Upper lobe of left lung (tissue), 6 donors: ENCODE measurements at regions not wholly inside any gene's neighbourhood (a gene's known extent, or its start where the extent isn't known, plus 50 kb on each side); places are given as distances from the start of the nearest gene placed in this dataset.

Experiments
- ATAC-seq, 2 donors: fragments of 200-7000 bp; cut with Tn5 transposase; one replicate each; pipeline ENCODE4 v1.9.1; 2022; ENCODE audit warnings: mild to moderate bottlenecking in 2 of 2, moderate library complexity in 2 of 2; ENCODE audit not compliant: low FRiP score in 2 of 2
- DNase-seq, 2 donors: peaks; one replicate each; pipeline ENCODE4 v3.0.0-alpha.2; 2019 to 2020
- H3K27ac ChIP-seq, 4 donors: fragments of 200-600 bp; sonication (generic); one replicate each; pipeline ENCODE4 v1.5.1; 2016 to 2019
- H3K27me3 ChIP-seq, 4 donors: fragments of 200-600 bp; sonication (generic); one replicate each; pipeline ENCODE4 v1.5.1; 2017 to 2019
- H3K36me3 ChIP-seq, 4 donors: fragments of 200-600 bp; sonication (generic); one replicate each; pipeline ENCODE4 v1.5.1; 2016 to 2019
- H3K4me1 ChIP-seq, 4 donors: fragments of 200-600 bp; sonication (generic); one replicate each; pipeline ENCODE4 v1.5.1; 2018 to 2019
- H3K4me3 ChIP-seq, 4 donors: fragments of 200-600 bp; sonication (generic); one replicate each; pipeline ENCODE4 v1.5.1; 2017 to 2019; ENCODE audit warnings: mild to moderate bottlenecking in 2 of 4, moderate library complexity in 1 of 4
- H3K9me3 ChIP-seq, 4 donors: fragments of 200-600 bp; sonication (generic); one replicate each; pipeline ENCODE4 v1.5.1; 2018 to 2019
- CTCF ChIP-seq, 6 experiments: fragments of 450-650 bp in 4 of 6; fragments of 200-600 bp in 2 of 6; sonication (generic) in 2 of 6; IDR thresholded peaks; one replicate each; pipeline ENCODE4 v1.5.1; 2016 to 2019; ENCODE audit warnings: antibody characterized with exemption in 6 of 6
- EP300 ChIP-seq, 4 donors: sonication (generic); formaldehyde crosslinking; IDR thresholded peaks; one replicate each; pipeline ENCODE4 v1.5.1; 2017; ENCODE audit warnings: antibody characterized with exemption in 4 of 4, control low read depth in 2 of 4
- POLR2A ChIP-seq, 4 donors: fragments of 450-650 bp; IDR thresholded peaks; one replicate each; pipeline ENCODE4 v1.5.1; 2016 to 2017; ENCODE audit warnings: antibody characterized with exemption in 4 of 4, mild to moderate bottlenecking in 2 of 4
- POLR2AphosphoS5 ChIP-seq, 2 donors: sonication (generic); formaldehyde crosslinking; IDR thresholded peaks; one replicate each; pipeline ENCODE4 v1.5.1; 2017; ENCODE audit warnings: antibody characterized with exemption in 2 of 2
- WGBS, 2 donors: methylation state at CpG; one replicate each; pipeline ENCODE4 v1.1.5; 2017 to 2018; 5-methylcytosine and 5-hydroxymethylcytosine counted together
- donor health status: DM: no; HTN: no; CAD: no; lungs with moderate emphysema.
- donor health status: DM: no; HTN: yes; CAD: no; lungs with severe emphysema.

GRCh38 chr5:174358276-174358675 is 312.8 kb downstream of the NSG2 start:
- H3K27me3 ChIP-seq, result no peaks in the 10 kb centered on the region
- WGBS, 2 donors, result 71 to 84% methylated on average over 3 of the region's 3 CpGs
- H3K9me3 ChIP-seq, result no peaks in the 10 kb centered on the region
- no peaks in the 10 kb centered on the region for H3K36me3 ChIP-seq
- TF ChIP-seq POLR2AphosphoS5 (IDR thresholded peaks at IDR 0.05), result no peak
- no peak for TF ChIP-seq POLR2A (IDR thresholded peaks at IDR 0.05)
- no peak for TF ChIP-seq CTCF (IDR thresholded peaks at IDR 0.05)
- TF ChIP-seq EP300 (IDR thresholded peaks at IDR 0.05), result no peak
- no peak overlapping the region for H3K4me3 ChIP-seq
- ATAC-seq (no peak), DNase-seq (no peak)
- H3K4me1 ChIP-seq, result no peaks in the 10 kb centered on the region
- H3K27ac ChIP-seq, result no peak overlapping the region

- no peak for ATAC-seq
- DNase-seq, result no peak
- Histone ChIP-seq H3K27me3 (no peaks in the 10 kb centered on the region), H3K4me1 (no peaks in the 10 kb centered on the region), H3K36me3 (no peaks in the 10 kb centered on the region), H3K9me3 (no peaks in the 10 kb centered on the region), H3K4me3 (no peak overlapping the region), H3K27ac (no peak overlapping the region)
- 62 to 65% methylated on average over 4 of the region's 4 CpGs for WGBS, 2 donors
- TF ChIP-seq POLR2AphosphoS5 (IDR thresholded peaks at IDR 0.05) (no peak), POLR2A (IDR thresholded peaks at IDR 0.05) (no peak), EP300 (IDR thresholded peaks at IDR 0.05) (no peak), CTCF (IDR thresholded peaks at IDR 0.05) (no peak)
Observed at GRCh38 chr5:174359071-174359470, 313.6 kb downstream of the NSG2 start.

- ATAC-seq (no peak), DNase-seq (no peak)
- no peaks in the 10 kb centered on the region for H3K9me3 ChIP-seq
- TF ChIP-seq POLR2AphosphoS5 (IDR thresholded peaks at IDR 0.05), result no peak
- TF ChIP-seq POLR2A (IDR thresholded peaks at IDR 0.05), result no peak
- no peak for TF ChIP-seq CTCF (IDR thresholded peaks at IDR 0.05)
- no peak for TF ChIP-seq EP300 (IDR thresholded peaks at IDR 0.05)
- 67 to 100% methylated on average over 2 of the region's 2 CpGs for WGBS, 2 donors
- no peaks in the 10 kb centered on the region for H3K4me1 ChIP-seq
- H3K4me3 ChIP-seq, result no peak overlapping the region
- H3K36me3 ChIP-seq, result no peaks in the 10 kb centered on the region
- no peaks in the 10 kb centered on the region for H3K27me3 ChIP-seq
- H3K27ac ChIP-seq, result no peak overlapping the region
Observed at GRCh38 chr5:174362514-174362913, 317.0 kb downstream of the NSG2 start.

- DNase-seq, result no peak
- Histone ChIP-seq H3K27ac (no peak overlapping the region), H3K4me1 (no peaks in the 10 kb centered on the region), H3K4me3 (no peak overlapping the region), H3K36me3 (no peaks in the 10 kb centered on the region), H3K9me3 (no peaks in the 10 kb centered on the region), H3K27me3 (no peaks in the 10 kb centered on the region)
- no peak for TF ChIP-seq CTCF (IDR thresholded peaks at IDR 0.05)
- TF ChIP-seq POLR2A (IDR thresholded peaks at IDR 0.05), result no peak
- no peak for TF ChIP-seq EP300 (IDR thresholded peaks at IDR 0.05)
- no peak for TF ChIP-seq POLR2AphosphoS5 (IDR thresholded peaks at IDR 0.05)
- no peak for ATAC-seq
Observed at GRCh38 chr5:174363934-174364333, 318.4 kb downstream of the NSG2 start.

- H3K36me3 ChIP-seq, result no peaks in the 10 kb centered on the region
- DNase-seq, result no peak
- TF ChIP-seq EP300 (IDR thresholded peaks at IDR 0.05) (no peak), CTCF (IDR thresholded peaks at IDR 0.05) (no peak), POLR2AphosphoS5 (IDR thresholded peaks at IDR 0.05) (no peak), POLR2A (IDR thresholded peaks at IDR 0.05) (no peak)
- no peak for ATAC-seq
- no peaks in the 10 kb centered on the region for H3K27me3 ChIP-seq
- H3K9me3 ChIP-seq, result no peaks in the 10 kb centered on the region
- WGBS, 2 donors, result 67 to 93% methylated on average over 2 of the region's 2 CpGs
- H3K27ac ChIP-seq, result no peak overlapping the region
- no peak overlapping the region for H3K4me3 ChIP-seq
- no peaks in the 10 kb centered on the region for H3K4me1 ChIP-seq
Observed at GRCh38 chr5:174364676-174365075, 319.2 kb downstream of the NSG2 start.
